Uterus (tissue), 2 donors: ENCODE measurements at regions not wholly inside any gene's neighbourhood (a gene's known extent, or its start where the extent isn't known, plus 50 kb on each side); places are given as distances from the start of the nearest gene placed in this dataset.

Source experiments
- CTCF ChIP-seq, 4 experiments: fragments of 200-600 bp in 2 of 4; fragments of 450-650 bp in 2 of 4; sonication (generic) in 2 of 4; IDR thresholded peaks; one replicate each; pipeline ENCODE4 v1.5.1; 2016 to 2019; ENCODE audit warnings: antibody characterized with exemption in 4 of 4, mild to moderate bottlenecking in 2 of 4, moderate library complexity in 1 of 4
- POLR2A ChIP-seq, 2 donors: fragments of 450-650 bp; IDR thresholded peaks; one replicate each; pipeline ENCODE4 v1.6.1; 2016; ENCODE audit warnings: antibody characterized with exemption in 2 of 2, mild to moderate bottlenecking in 1 of 2, moderate library complexity in 1 of 2

DNA sequence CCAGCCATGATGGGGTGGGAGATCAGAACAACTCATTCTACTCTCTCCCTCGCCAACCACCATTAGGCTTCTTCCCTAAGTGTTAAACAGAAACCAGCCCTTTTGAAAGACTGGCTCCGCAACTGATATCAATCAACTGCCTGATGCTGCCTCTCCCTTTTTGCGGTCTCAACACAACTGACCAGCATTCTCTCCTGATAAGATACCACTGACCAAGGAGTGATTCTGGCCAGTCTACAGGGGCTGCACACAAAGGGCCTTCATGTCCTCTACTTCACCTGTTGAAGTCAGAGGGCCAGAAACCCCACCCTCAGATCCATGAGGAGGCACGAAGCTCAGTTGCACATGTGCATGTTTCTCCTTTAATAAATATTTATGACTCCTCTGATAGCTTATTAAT is 145.1 kb downstream of the CD24 start:
- TF ChIP-seq POLR2A (IDR thresholded peaks at IDR 0.05) (no peak), CTCF (IDR thresholded peaks at IDR 0.05) (no peak)
